Mesendoderm (in vitro differentiated cells): ENCODE measurements at regions not wholly inside any gene's neighbourhood (a gene's known extent, or its start where the extent isn't known, plus 50 kb on each side); places are given as distances from the start of the nearest gene placed in this dataset.
A peak's percentile ranks its signal among the peaks of the same experiment; 100 is the strongest.

Source experiments
- DNase-seq: peaks from one replicate; pipeline ENCODE4 v3.0.0; 2013
- H2AK5ac ChIP-seq: 2 replicates; pipeline ENCODE4 v1.6.1; 2013; ENCODE audit warnings: low read length, inconsistent platforms
- H2BK120ac ChIP-seq: 2 replicates; pipeline ENCODE4 v1.6.1; 2013; ENCODE audit warnings: low read depth, mild to moderate bottlenecking, low read length, moderate library complexity, mixed read lengths
- H2BK15ac ChIP-seq: replicated peaks from 2 replicates; pipeline ENCODE4 v1.6.1; 2013; ENCODE audit warnings: low read depth, mild to moderate bottlenecking, moderate library complexity
- H2BK5ac ChIP-seq: 2 replicates; pipeline ENCODE4 v1.6.1; 2013; ENCODE audit warnings: low read length, inconsistent platforms
- H3K18ac ChIP-seq: 2 replicates; pipeline ENCODE4 v1.6.1; 2013; ENCODE audit warnings: mild to moderate bottlenecking, low read length, mixed read lengths
- H3K23ac ChIP-seq: one replicate; pipeline ENCODE4 v1.6.1; 2013; ENCODE audit warnings: low read length
- H3K27ac ChIP-seq: 2 replicates; pipeline ENCODE4 v1.5.1; 2013; ENCODE audit warnings: low read depth, mild to moderate bottlenecking, inconsistent platforms, low read length, moderate library complexity
- H3K27me3 ChIP-seq: 2 replicates; pipeline ENCODE4 v1.6.1; 2013; ENCODE audit warnings: low read length, control low read depth, mild to moderate bottlenecking, inconsistent platforms; ENCODE audit not compliant: insufficient read depth, poor library complexity
- H3K36me3 ChIP-seq: 2 replicates; pipeline ENCODE4 v1.6.1; 2013; ENCODE audit warnings: low read length, inconsistent platforms; ENCODE audit not compliant: control insufficient read depth, insufficient read depth
- H3K4ac ChIP-seq: one replicate; pipeline ENCODE4 v1.6.1; 2013; ENCODE audit warnings: low read depth, mild to moderate bottlenecking, low read length, moderate library complexity
- H3K4me1 ChIP-seq: 2 replicates; pipeline ENCODE4 v1.6.1; 2013; ENCODE audit warnings: low read depth, low read length, inconsistent platforms; ENCODE audit not compliant: control insufficient read depth
- H3K4me2 ChIP-seq: 2 replicates; pipeline ENCODE4 v1.6.1; 2013; ENCODE audit warnings: low read length
- H3K4me3 ChIP-seq: 2 replicates; pipeline ENCODE4 v1.5.1; 2013; ENCODE audit warnings: mild to moderate bottlenecking, low read length
- H3K56ac ChIP-seq: one replicate; pipeline ENCODE4 v1.6.1; 2013; ENCODE audit warnings: low read length
- H3K79me1 ChIP-seq: 2 replicates; pipeline ENCODE4 v1.6.1; 2013; ENCODE audit warnings: low read length, inconsistent platforms
- H3K79me2 ChIP-seq: 2 replicates; pipeline ENCODE4 v1.6.1; 2013; ENCODE audit warnings: mild to moderate bottlenecking, low read length; ENCODE audit not compliant: control insufficient read depth, insufficient read depth
- H3K9ac ChIP-seq: 2 replicates; pipeline ENCODE4 v1.6.1; 2013; ENCODE audit warnings: low read length, inconsistent platforms
- H4K5ac ChIP-seq: one replicate; pipeline ENCODE4 v1.6.1; 2013; ENCODE audit warnings: low read length
- H4K8ac ChIP-seq: one replicate; pipeline ENCODE4 v1.6.1; 2013; ENCODE audit warnings: low read depth, mild to moderate bottlenecking, control low read depth, low read length, moderate library complexity
- WGBS: extraction: QIAGEN DNeasy Blood & Tissue Kit; methylation state at CpG from one replicate; pipeline ENCODE4 v1.1.7; 2013; ENCODE audit warnings: low lambda C conversion rate, missing lambda C conversion rate; ENCODE audit not compliant: insufficient coverage; ENCODE audit errors: extremely low coverage; 5-methylcytosine and 5-hydroxymethylcytosine counted together

GRCh38 chr22:47625531-47626427 lies 863.3 kb downstream of the TBC1D22A start:
- H3K79me2 ChIP-seq, result no peaks in the 10 kb centered on the region
- DNase-seq, result no peak

GRCh38 chr22:47625013-47625385 lies 862.5 kb downstream of the TBC1D22A start:
- Histone ChIP-seq H2BK120ac (no peak overlapping the region), H2AK5ac (no peak overlapping the region), H3K4ac (peak overlapping the region; percentile 20), H3K4me2 (no peak overlapping the region), H2BK15ac (no peak overlapping the region), H3K9ac (no peak overlapping the region), H3K56ac (no peak overlapping the region), H2BK5ac (no peak overlapping the region), H3K23ac (no peak overlapping the region), H4K8ac (no peak overlapping the region), H3K27me3 (no peaks in the 10 kb centered on the region), H3K4me1 (peaks cover 1% of the 10 kb centered on the region), H3K4me3 (no peak overlapping the region), H3K18ac (no peak overlapping the region), H3K79me1 (no peaks in the 10 kb centered on the region), H4K5ac (no peak overlapping the region), H3K79me2 (no peaks in the 10 kb centered on the region), H3K27ac (no peak overlapping the region), H3K36me3 (no peaks in the 10 kb centered on the region)
- WGBS, result no CpG with 5 or more reads among the region's 13 CpGs
- no peak for DNase-seq

More at GRCh38 chr22:47625531-47626427, 863.3 kb downstream of the TBC1D22A start:
- no peak overlapping the region for H4K5ac ChIP-seq
- H3K36me3 ChIP-seq, result no peaks in the 10 kb centered on the region
- H3K4me3 ChIP-seq, result no peak overlapping the region
- H2AK5ac ChIP-seq, result no peak overlapping the region
- WGBS, result no CpG with 5 or more reads among the region's 30 CpGs
- no peak overlapping the region for H2BK15ac ChIP-seq
- H4K8ac ChIP-seq, result no peak overlapping the region
- H3K27me3 ChIP-seq, result no peaks in the 10 kb centered on the region
- H3K79me1 ChIP-seq, result no peaks in the 10 kb centered on the region
- no peak overlapping the region for H2BK120ac ChIP-seq
- H3K18ac ChIP-seq, result no peak overlapping the region
- no peak overlapping the region for H3K9ac ChIP-seq
- H3K23ac ChIP-seq, result no peak overlapping the region
- no peak overlapping the region for H3K27ac ChIP-seq
- H3K56ac ChIP-seq, result peak overlapping the region; percentile 61
- H3K4ac ChIP-seq, result no peak overlapping the region
- H3K4me2 ChIP-seq, result no peak overlapping the region
- H2BK5ac ChIP-seq, result peak overlapping the region; percentile 12
- peaks cover 1% of the 10 kb centered on the region for H3K4me1 ChIP-seq

GRCh38 chr22:47624252-47625012 lies 862.0 kb downstream of the TBC1D22A start:
- Histone ChIP-seq H2BK15ac (no peak overlapping the region), H4K5ac (no peak overlapping the region), H3K27me3 (no peaks in the 10 kb centered on the region), H3K79me1 (no peaks in the 10 kb centered on the region), H3K4me2 (no peak overlapping the region), H2BK120ac (no peak overlapping the region), H3K9ac (no peak overlapping the region), H3K27ac (no peak overlapping the region), H3K23ac (no peak overlapping the region), H3K36me3 (no peaks in the 10 kb centered on the region), H4K8ac (no peak overlapping the region), H3K4me1 (peaks cover 1% of the 10 kb centered on the region), H3K56ac (no peak overlapping the region), H3K18ac (no peak overlapping the region), H3K4me3 (no peak overlapping the region), H2AK5ac (no peak overlapping the region), H3K4ac (peak overlapping the region; percentile 20), H3K79me2 (no peaks in the 10 kb centered on the region), H2BK5ac (no peak overlapping the region)
- DNase-seq, result no peak
- WGBS, result no CpG with 5 or more reads among the region's 22 CpGs

GRCh38 chr22:47623763-47624148 lies 861.3 kb downstream of the TBC1D22A start:
- Histone ChIP-seq H3K4me2 (no peak overlapping the region), H3K4me3 (no peak overlapping the region), H4K5ac (no peak overlapping the region), H4K8ac (no peak overlapping the region), H2BK120ac (no peak overlapping the region), H2AK5ac (no peak overlapping the region), H3K56ac (no peak overlapping the region), H2BK5ac (no peak overlapping the region), H3K4me1 (peaks cover 1% of the 10 kb centered on the region), H3K36me3 (no peaks in the 10 kb centered on the region), H3K18ac (no peak overlapping the region), H3K9ac (no peak overlapping the region), H3K23ac (no peak overlapping the region), H3K27ac (no peak overlapping the region), H3K4ac (no peak overlapping the region), H3K27me3 (no peaks in the 10 kb centered on the region), H2BK15ac (no peak overlapping the region), H3K79me2 (no peaks in the 10 kb centered on the region), H3K79me1 (no peaks in the 10 kb centered on the region)
- no CpG with 5 or more reads among the region's 15 CpGs for WGBS
- DNase-seq, result no peak

- H3K27ac ChIP-seq, result no peak overlapping the region
- no peak overlapping the region for H2BK120ac ChIP-seq
- H3K4me2 ChIP-seq, result no peak overlapping the region
- WGBS, result no CpG with 5 or more reads among the region's 18 CpGs
- H2BK15ac ChIP-seq, result no peak overlapping the region
- no peaks in the 10 kb centered on the region for H3K36me3 ChIP-seq
- no peaks in the 10 kb centered on the region for H3K79me1 ChIP-seq
- H3K56ac ChIP-seq, result peak overlapping the region; percentile 25
- no peaks in the 10 kb centered on the region for H3K27me3 ChIP-seq
- no peak overlapping the region for H4K5ac ChIP-seq
- H2AK5ac ChIP-seq, result no peak overlapping the region
- no peak overlapping the region for H2BK5ac ChIP-seq
- no peak overlapping the region for H3K18ac ChIP-seq
- no peak overlapping the region for H3K9ac ChIP-seq
- no peak for DNase-seq
- H4K8ac ChIP-seq, result no peak overlapping the region
- no peak overlapping the region for H3K4me3 ChIP-seq
- no peak overlapping the region for H3K4ac ChIP-seq
- H3K4me1 ChIP-seq, result peaks cover 1% of the 10 kb centered on the region
- H3K23ac ChIP-seq, result no peak overlapping the region
- H3K79me2 ChIP-seq, result no peaks in the 10 kb centered on the region
Observed at GRCh38 chr22:47623066-47623762, 860.8 kb downstream of the TBC1D22A start.
